Testis (tissue), 2 donors: ENCODE measurements at regions not wholly inside any gene's neighbourhood (a gene's known extent, or its start where the extent isn't known, plus 50 kb on each side); places are given as distances from the start of the nearest gene placed in this dataset.

ENCODE experiments used
- CTCF ChIP-seq, 3 experiments: fragments of 450-650 bp in 2 of 3; fragments of 200-600 bp in 1 of 3; sonication (generic) in 1 of 3; IDR thresholded peaks; one replicate each; pipeline ENCODE4 v1.5.1; 2016 to 2019; ENCODE audit warnings: antibody characterized with exemption in 3 of 3, mild to moderate bottlenecking in 2 of 3, moderate library complexity in 1 of 3
- POLR2A ChIP-seq: fragments of 450-650 bp; IDR thresholded peaks from one replicate; pipeline ENCODE4 v1.6.1; 2017; ENCODE audit warnings: antibody characterized with exemption, mild to moderate bottlenecking, moderate library complexity

GRCh38 chr11:49303080-49303479 is 94.7 kb upstream of the FOLH1 start:
- TF ChIP-seq CTCF (IDR thresholded peaks at IDR 0.05): no peak
- TF ChIP-seq POLR2A: no peak
